Panc1 (cell line): ENCODE measurements at regions not wholly inside any gene's neighbourhood (a gene's known extent, or its start where the extent isn't known, plus 50 kb on each side); places are given as distances from the start of the nearest gene placed in this dataset.

Experiments
- CTCF ChIP-seq: fragments of 450-650 bp; IDR thresholded peaks from 2 replicates; pipeline ENCODE4 v1.5.1; 2017; ENCODE audit warnings: mild to moderate bottlenecking
- POLR2AphosphoS5 ChIP-seq: IDR thresholded peaks from 2 replicates; pipeline ENCODE4 v1.6.1; 2012; ENCODE audit warnings: mild to moderate bottlenecking, low read depth, low read length, moderate library complexity
- REST ChIP-seq, 2 experiments: IDR thresholded peaks; 2 replicates each; pipeline ENCODE4 v1.6.1; 2011 to 2012; ENCODE audit warnings: low read depth in 2 of 2, control low read depth in 1 of 2, low read length in 1 of 2, mild to moderate bottlenecking in 1 of 2, moderate library complexity in 1 of 2; ENCODE audit not compliant: insufficient read depth in 1 of 2
- SIN3A ChIP-seq: IDR thresholded peaks from 2 replicates; pipeline ENCODE4 v1.6.1; 2012; ENCODE audit warnings: low read depth, mild to moderate bottlenecking, low read length, moderate library complexity, borderline replicate concordance; ENCODE audit not compliant: insufficient read depth
- TCF7L2 ChIP-seq: IDR thresholded peaks from 2 replicates; pipeline ENCODE4 v1.6.1; 2011; ENCODE audit warnings: mild to moderate bottlenecking, low read depth, low read length, inconsistent platforms

GRCh38 chr21:16800536-16801275, 712.1 kb upstream of the CXADR start:
- TF ChIP-seq CTCF (no peak), POLR2AphosphoS5 (no peak), SIN3A (no peak), REST (IDR thresholded peaks at IDR 0.05; ENCODE audit: insufficient read depth in 1 of 2, low read depth in 2 of 2, low read length in 1 of 2) (no peak), TCF7L2 (no peak)
